ENCODE measurements at regions not wholly inside any gene's neighbourhood (a gene's known extent, or its start where the extent isn't known, plus 50 kb on each side); places are given as distances from the start of the nearest gene placed in this dataset.

DNA sequence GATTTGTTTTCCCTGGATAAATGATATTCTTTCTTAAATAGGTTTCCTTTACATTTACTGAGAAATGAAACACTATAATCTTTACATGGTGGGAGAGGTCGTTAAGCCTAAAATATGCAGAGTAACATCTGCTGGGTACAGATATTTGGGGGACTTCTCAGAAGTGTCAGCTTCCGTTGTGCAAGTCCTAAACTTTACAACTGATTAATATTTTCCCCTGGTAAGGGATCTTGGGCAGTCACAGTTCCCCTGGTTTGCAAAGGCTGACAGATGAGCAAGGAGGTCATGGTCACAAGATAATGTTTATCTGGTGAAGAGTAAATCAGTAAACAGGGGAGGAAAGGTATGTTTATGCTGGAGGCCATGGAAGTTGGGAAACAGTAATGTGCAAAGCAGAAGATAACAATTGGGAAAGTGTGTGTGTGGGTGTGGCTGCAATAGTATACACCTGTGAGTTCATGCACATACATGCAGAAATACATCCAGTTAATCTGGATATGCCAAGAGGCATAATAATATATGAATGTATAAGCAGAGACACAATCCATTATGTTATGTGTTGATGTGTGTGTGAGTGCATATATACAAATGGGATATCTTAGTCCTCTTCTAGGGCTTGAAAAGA, 508.2 kb upstream of the FAM241A start:
- FAIRE-seq: no peak
- no peak for TF ChIP-seq CTCF (IDR thresholded peaks at IDR 0.05; ENCODE audit: insufficient read depth, missing control alignments)
- DNase-seq (ENCODE audit: insufficient read length, low spot score): no peak

DNA sequence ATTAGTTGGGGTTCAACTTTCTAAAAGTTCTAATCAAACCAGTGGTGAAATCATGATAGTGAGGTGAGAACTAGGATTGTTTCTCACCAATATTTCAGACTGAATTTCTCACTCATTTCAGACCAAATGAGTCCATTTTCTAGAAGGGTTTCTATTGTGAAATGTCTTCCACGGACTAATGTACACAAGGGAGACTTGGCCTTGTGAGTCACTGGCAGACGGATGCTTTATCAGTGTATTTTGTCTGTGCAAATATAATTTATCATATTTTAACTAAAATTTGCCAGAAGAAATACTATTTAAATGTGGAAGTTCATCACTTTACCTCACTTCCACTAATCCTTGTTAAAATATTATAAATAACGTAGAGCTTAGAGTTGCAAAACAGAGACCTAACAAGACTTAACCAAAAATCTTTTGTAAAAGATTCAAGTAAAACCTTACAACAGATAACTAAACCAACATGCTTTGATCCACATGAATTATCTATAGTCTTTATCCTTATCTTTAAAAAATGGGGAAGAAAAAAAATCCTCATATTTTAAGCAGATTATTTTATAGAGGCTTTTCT, 506.0 kb upstream of the FAM241A start:
- TF ChIP-seq CTCF (IDR thresholded peaks at IDR 0.05; ENCODE audit: insufficient read depth, missing control alignments): no peak
- no peak for FAIRE-seq
- DNase-seq (ENCODE audit: insufficient read length, low spot score): no peak

DNA sequence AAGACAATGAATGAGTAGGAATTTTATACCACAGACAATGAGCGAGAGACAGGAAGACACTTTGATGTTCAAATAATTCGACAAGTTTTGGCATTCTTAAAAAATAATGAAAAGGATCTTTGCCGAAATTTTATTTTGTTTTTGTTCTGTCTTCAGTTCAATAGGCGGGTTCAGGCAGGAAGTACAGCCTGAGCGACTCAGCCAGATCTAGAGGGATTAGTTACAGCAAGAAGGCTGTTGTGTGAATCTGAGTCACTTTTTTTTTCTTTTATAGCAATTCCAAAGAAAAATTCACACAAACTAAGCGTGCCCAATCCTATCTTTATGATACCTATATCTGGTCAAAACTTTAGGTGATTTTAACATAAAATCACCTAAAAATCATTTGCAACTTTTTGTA, 505.4 kb upstream of the FAM241A start:
- DNase-seq (ENCODE audit: insufficient read length, low spot score) (no peak), FAIRE-seq (no peak)
- no peak for TF ChIP-seq CTCF (IDR thresholded peaks at IDR 0.05; ENCODE audit: insufficient read depth, missing control alignments)

DNA sequence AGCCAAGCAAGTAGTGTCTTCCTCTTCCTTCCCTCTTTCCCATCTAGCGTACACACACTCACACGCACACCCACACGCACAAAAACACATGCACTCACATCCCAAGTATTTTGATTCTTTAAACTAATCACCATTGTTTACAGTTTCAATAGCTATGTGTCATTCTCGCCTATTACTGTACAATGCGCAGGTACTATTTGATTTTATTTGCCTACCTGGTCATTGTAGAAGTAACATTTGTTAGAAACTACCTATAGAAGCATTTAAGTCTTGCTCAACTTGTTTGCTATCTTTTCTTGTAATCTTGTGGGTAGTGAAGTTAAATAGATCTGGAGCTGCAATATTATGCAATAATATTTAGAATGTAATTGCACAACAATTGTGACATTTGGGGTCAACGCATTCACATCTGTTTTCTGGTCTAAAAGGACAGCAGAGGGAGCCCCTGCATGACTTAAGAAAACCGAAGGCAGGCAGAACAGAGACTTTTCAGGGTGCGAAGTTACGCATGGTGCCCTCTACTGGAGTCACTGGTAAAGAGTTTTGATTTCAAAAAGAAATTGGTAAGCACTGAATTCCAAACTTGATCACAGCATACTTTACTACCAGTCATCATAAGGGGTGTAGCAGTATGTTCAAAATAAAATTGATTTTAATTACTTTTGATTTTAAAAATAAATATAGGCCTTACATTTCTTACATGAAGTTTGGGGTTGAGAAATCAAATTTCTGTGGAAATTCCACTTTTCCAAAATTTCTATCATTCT, 503.3 kb upstream of the FAM241A start:
- FAIRE-seq: peak; percentile 25

DNA sequence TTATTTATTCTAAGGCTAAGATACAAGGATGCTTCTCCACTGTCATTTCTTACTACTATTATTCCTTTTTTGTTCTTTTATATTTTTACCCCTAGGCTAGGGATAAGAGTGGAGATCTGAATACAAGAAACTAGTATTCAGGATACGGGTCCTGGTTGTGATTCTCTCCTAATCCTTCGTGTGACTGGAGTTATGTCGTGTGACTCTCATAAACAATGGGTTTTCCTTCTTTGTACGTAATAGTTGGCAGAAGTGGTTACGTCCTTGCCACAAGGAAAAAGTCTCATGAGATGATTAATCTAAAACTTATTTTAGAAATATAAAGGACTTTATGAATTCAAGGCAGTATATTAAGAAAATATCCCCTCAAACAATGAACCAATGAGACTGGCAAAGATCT, 497.2 kb upstream of the FAM241A start:
- no peak for FAIRE-seq

More for the DNA sequence above, 503.3 kb upstream of the FAM241A start:
- DNase-seq (ENCODE audit: insufficient read length, low spot score): peak; percentile 20
- peak; percentile 97 for TF ChIP-seq CTCF (IDR thresholded peaks at IDR 0.05; ENCODE audit: insufficient read depth, missing control alignments)

GRCh38 chr4:111649308-111649707, 495.9 kb upstream of the FAM241A start:
- DNase-seq (ENCODE audit: insufficient read length, low spot score): no peak
- FAIRE-seq: no peak
- TF ChIP-seq CTCF (IDR thresholded peaks at IDR 0.05; ENCODE audit: insufficient read depth, missing control alignments): no peak

More for the DNA sequence above, 497.2 kb upstream of the FAM241A start:
- DNase-seq (ENCODE audit: insufficient read length, low spot score): no peak
- no peak for TF ChIP-seq CTCF (IDR thresholded peaks at IDR 0.05; ENCODE audit: insufficient read depth, missing control alignments)

- no peak for TF ChIP-seq CTCF (IDR thresholded peaks at IDR 0.05; ENCODE audit: insufficient read depth, missing control alignments)
- FAIRE-seq (no peak), DNase-seq (ENCODE audit: insufficient read length, low spot score) (no peak)
Measured at GRCh38 chr4:111650146-111650545, 495.1 kb upstream of the FAM241A start.
